ENCODE measurements at regions not wholly inside any gene's neighbourhood (a gene's known extent, or its start where the extent isn't known, plus 50 kb on each side); places are given as distances from the start of the nearest gene placed in this dataset.

GRCh38 chr19:29401712-29402421, 123.9 kb upstream of the VSTM2B start:
- no peak for DNase-seq (ENCODE audit: low read depth)
- TF ChIP-seq CTCF (conservative IDR thresholded peaks at IDR 0.05; ENCODE audit: control insufficient read depth, insufficient read depth, low read depth, low read length): no peak
- no peak overlapping the region for H3K4me3 ChIP-seq (ENCODE audit: control insufficient read depth, low read depth, low read length)

GRCh38 chr19:29402563-29402962, 123.2 kb upstream of the VSTM2B start:
- no peak for DNase-seq (ENCODE audit: low read depth)
- TF ChIP-seq CTCF (conservative IDR thresholded peaks at IDR 0.05; ENCODE audit: control insufficient read depth, insufficient read depth, low read depth, low read length): no peak

GRCh38 chr19:29404015-29404414, 121.8 kb upstream of the VSTM2B start:
- no peak for DNase-seq (ENCODE audit: low read depth)
- no peak for TF ChIP-seq CTCF (conservative IDR thresholded peaks at IDR 0.05; ENCODE audit: control insufficient read depth, insufficient read depth, low read depth, low read length)
- no peak overlapping the region for H3K4me3 ChIP-seq (ENCODE audit: control insufficient read depth, low read depth, low read length)

More at GRCh38 chr19:29402563-29402962, 123.2 kb upstream of the VSTM2B start:
- no peak overlapping the region for H3K4me3 ChIP-seq (ENCODE audit: control insufficient read depth, low read depth, low read length)

- TF ChIP-seq CTCF (conservative IDR thresholded peaks at IDR 0.05; ENCODE audit: control insufficient read depth, insufficient read depth, low read depth, low read length): no peak
Observed at GRCh38 chr19:29404951-29405727, 120.7 kb upstream of the VSTM2B start.

GRCh38 chr19:29405728-29405995, 120.1 kb upstream of the VSTM2B start:
- H3K4me3 ChIP-seq (ENCODE audit: control insufficient read depth, low read depth, low read length): no peak overlapping the region
- no peak for DNase-seq (ENCODE audit: low read depth)
- TF ChIP-seq CTCF (conservative IDR thresholded peaks at IDR 0.05; ENCODE audit: control insufficient read depth, insufficient read depth, low read depth, low read length): no peak

More at GRCh38 chr19:29404951-29405727, 120.7 kb upstream of the VSTM2B start:
- DNase-seq (ENCODE audit: low read depth): no peak
- no peak overlapping the region for H3K4me3 ChIP-seq (ENCODE audit: control insufficient read depth, low read depth, low read length)

GRCh38 chr19:29409076-29409862, 116.5 kb upstream of the VSTM2B start:
- DNase-seq (ENCODE audit: low read depth): no peak
- H3K4me3 ChIP-seq (ENCODE audit: control insufficient read depth, low read depth, low read length): no peak overlapping the region
- TF ChIP-seq CTCF (conservative IDR thresholded peaks at IDR 0.05; ENCODE audit: control insufficient read depth, insufficient read depth, low read depth, low read length): no peak
